HG03108 (cell line): ENCODE measurements at regions not wholly inside any gene's neighbourhood (a gene's known extent, or its start where the extent isn't known, plus 50 kb on each side); places are given as distances from the start of the nearest gene placed in this dataset.
A peak's percentile ranks its signal among the peaks of the same experiment; 100 is the strongest.
"Not testable (repeated sequence)": the region's sequence is repeated elsewhere in the genome, so short reads cannot be mapped to it uniquely, and the experiment has no call there.

Source experiments
- ATAC-seq: cut with Tn5 transposase; IDR thresholded peaks from one replicate; pipeline ENCODE4 v1.9.1; 2021; ENCODE audit warnings: moderate library complexity; ENCODE audit not compliant: unreplicated experiment

DNA sequence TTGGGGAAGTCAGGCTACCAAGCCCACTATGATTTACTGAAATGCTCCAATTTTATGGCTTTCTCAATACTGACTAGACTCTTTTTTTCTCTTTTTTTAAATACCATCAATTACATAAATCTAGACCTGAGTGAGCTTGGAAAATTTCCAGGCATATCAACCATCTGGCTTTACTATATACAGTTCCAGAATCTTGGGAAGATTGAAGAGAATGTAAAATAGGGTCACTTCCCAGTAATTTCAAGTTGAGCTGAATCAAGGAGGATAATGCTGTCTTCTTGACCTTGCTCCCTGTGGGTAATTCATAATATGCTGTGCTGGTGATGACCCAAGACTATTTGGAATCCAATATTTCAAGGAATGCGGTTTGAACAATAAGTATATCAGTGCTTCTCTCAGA is 108.1 kb downstream of the MAP3K21 start:
- ATAC-seq, result no peak

DNA sequence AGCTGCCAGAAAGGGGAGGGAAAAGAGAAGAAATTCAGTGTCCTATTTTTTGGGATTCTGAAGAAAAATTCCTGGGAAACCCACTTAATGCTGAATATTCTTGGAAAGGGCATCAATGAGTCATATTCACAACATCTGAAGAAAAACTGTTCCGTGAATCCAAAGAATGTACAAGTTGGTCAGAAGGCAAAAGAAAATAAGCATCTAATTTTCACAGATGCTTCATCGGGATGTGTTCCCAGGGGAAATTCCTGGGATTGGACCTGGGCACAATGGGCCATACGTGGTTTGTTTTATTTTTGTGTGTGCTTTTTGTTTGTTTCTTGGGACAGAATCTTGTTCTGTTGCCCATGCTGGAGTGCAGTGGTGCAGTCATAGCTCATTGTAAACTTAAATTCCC is 112.2 kb downstream of the MAP3K21 start:
- no peak for ATAC-seq

DNA sequence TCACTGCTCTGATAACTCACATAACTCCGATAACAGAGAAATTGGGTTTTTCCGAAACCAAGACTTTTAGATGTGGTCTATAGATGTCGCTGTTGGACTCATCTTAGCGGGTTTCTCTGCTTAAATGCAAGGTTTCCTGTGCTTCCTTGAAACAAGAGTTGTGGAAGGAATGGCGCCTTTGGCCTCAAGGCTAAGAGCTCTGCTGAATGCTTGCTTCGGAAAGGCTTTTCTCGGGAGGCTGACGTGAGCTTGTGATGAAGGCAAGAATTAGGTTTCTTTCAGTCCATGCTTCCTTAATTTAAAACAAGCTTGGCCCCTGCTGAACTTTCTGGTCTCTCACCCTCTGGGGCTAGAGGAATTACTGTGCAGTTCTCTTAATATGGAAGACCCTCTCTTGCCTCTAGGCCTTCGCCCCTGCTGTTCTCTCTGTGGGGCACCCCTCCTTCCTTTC is 113.5 kb downstream of the MAP3K21 start:
- ATAC-seq, result no peak

DNA sequence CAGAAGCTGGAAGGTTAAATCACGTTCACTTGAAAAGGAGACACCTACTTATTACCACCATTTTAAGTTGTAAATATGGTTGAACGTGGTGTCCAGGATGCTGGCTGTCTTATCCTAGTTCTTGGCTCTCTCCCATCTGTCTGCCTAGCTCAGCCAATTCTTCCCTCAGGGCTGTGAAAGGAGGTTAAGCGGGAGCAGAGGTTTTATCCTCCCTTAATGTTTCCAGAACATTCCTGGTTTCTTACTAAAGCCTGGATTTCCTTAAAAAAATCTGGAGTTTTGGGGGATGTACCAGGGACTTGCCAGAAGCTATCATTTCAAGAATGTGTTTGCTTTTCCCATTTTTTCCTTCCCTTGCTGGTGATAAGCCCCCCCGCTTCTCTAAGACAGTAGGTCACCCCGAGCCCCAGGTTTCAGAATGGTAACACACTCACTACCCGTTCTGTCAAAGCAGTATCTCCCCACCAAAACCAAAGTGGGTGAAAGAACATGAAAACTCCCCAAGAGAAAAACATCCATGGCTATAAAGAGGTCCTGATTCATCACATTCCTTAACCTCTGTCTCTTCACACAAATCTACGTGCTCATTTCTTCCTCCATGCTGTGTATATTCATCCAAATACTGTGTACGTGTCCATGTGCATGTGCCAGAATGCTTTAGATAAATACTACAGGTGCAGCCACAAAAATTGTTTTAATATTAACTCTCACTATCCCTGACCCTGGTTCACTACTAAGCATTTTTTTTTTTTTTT is 114.7 kb downstream of the MAP3K21 start:
- ATAC-seq, result no peak

DNA sequence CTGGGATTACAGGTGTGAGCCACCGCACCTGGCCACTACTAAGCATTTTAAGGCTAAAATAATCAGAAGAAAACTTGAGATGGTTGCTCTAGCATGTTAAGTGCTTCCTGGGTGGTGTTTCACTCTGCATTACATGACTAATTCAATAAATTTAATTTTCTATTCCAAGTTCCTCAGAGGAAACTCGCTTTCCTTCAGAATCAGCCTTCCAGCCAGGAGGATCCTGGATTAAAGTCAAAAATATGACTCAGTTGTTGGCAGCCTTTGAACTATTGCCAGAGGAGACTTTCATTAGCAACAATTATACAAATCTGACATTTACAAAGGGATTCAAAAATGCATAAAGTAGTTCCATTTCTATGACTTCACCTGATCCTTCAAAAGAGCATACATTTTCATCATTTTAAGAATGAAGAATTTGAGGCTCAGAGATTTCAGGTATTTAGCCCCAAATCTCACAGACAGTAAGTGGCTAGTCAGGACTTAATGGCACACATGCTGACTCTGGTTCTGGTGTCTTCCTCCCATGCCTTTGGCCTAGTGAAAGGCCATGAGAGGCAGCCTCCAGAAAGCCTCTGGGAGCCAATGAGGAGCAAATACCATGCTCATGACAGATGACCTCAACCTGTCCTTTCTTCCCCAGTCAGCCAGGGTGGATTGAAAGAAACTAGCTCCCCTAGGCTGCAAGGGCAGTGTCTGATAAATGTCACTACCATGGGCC is 115.7 kb downstream of the MAP3K21 start:
- no peak for ATAC-seq

DNA sequence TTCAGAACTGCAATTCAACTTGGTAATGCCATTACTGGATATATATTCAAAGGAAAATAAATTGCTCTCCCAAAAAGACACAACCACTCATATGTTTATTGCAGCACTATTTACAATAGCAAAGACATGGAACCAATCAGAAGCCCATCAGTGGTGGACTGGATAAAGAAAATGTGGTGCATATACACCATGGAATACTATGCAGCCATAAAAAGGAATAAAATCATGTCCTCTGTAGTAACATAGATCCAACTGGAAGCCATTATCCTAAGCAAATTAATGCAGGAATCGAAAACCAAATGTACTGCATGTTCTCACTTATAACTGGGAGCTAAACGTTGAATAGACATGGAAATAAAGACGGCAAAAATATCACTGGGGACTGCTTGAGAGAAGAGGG is 117.0 kb downstream of the MAP3K21 start:
- no peak for ATAC-seq

DNA sequence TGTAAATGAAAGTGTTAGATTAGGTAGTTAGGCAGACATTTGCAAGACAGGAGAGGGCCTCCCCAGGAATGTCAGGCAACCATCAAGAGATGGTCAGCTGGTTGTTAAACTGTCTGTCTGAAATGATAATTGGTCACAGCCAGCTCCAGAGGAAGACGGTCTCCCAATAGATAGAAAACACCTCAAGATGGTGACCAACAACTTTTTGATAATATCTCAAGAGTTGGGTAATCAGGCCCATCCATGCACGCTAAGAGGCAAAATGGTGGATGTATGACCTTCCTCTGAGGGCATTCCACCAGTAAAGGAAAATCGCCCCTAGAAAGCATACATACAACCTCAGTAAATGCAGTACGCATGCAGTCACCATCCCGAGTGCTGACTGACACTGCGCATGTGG is 118.2 kb downstream of the MAP3K21 start:
- ATAC-seq, result no peak

DNA sequence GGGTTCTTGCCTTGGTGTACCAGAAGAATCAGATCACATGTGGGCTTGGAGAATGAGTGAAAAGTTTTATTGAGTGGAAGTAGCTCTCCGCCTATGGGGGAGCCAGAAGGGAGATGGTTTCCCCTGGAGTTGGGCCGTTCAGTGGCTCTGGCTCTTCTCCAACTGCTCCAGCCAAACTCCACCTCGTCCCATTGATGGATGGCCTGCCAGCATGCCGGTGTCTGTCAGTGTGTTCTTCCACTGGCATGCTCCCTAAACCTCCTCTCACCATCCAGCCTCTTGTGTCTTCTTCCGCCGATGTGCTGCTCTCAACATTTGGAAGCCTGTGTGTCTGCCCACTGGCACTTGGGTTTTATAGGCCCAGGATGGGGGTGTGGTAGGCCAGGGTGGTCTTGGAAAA is 119.4 kb downstream of the MAP3K21 start:
- ATAC-seq, result no peak

DNA sequence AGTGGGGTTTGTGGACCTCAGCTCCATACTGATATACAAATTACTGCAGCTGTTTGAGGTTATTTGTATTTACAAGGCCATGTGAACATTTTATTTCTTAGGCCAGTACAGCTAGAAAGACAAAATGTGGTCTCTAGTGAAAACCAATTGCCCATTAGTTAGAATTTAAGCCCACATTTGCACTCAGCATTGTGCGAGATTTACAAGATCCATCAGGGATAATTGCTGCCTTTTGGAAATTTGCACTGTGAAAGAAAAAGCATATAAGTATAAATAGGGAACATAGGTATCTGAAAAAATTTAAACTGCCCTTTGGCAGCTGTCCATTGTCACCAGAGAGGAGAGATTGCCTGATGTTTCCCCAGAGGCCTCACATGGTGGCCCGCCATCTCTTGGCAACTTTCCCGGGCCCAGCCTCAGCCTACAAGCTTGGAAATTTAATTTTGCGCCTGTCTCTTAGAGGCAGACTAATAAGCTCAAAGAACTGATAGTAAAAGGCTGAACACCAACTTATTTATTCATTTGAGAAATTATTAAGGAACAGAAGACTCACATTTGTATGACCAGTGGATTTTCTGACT is 120.7 kb downstream of the MAP3K21 start:
- no peak for ATAC-seq

DNA sequence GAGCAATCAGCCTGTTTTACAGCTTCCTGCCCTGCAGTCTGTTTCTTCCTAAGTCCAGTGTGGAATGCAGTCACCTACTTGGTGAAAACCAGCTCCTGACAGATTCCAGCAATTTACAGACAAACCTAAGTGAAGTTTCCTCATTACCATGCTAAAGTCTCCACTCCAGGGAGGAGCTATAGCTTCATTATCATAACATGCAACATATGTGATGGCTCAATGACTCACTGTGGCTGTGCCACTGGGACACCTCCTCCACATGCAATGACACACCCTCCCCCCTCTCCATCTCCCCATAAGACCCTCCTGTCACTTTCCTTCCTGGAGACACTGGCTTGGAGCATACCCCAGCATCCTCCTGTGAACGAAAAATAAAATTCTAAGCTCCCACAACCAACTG is 125.2 kb downstream of the MAP3K21 start:
- no peak for ATAC-seq

DNA sequence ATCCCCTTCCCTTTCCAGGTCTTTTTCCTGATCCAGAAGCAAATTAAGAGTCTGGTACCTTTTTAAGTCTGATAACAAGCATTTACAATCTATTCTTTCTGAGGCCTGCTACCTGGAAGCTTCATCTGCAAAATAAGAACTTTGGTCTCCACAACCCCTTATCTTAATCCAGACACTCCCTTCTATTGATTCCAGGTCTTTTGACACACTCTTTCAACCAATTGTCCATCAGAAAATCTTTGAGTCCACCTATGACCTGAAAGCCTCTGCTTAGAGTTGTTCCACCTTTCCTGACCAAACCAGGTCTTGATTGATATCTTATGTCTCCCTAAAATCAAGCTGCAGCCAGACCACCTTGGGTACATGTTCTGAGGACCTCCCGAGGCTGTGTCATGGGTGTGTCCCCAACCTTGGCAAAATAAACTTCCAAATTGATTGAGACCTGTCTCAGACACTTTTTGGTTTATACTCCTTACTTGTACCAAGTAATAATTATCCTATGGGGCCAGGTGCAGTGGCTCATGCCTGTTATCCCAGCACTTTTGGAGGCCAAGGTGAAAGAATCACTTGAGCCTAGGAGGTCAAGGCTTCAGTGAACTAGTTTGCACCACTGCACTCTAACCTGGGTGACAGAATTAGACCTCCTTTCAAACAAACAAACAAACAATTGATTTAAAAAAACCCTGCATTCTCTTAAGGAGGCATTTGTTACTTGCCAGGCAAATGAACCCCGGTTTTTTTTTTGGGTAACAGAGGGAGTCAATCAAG is 126.1 kb downstream of the MAP3K21 start:
- ATAC-seq, result no peak

DNA sequence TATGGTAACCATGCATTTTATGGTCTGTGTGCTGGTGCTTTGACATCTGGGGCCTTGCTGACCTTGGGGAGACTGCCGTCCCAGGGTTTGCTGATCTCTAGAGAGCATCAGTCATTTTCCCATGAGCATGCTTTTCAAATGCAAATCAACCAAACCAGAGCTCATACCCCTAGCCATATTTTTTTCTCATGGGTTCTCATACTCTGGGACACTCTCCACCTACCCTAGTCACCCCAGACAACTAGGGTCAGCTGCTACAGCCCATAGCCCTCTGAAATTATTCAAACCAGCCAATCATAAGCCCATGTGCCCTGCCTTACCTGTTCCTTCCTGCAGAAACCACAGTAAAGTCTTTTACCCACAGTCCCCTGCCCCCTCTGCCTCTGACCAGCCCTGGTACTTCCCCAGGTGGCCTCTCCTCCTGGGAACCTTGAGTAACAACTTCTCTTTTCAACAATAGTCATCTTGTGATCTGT is 132.0 kb downstream of the MAP3K21 start:
- ATAC-seq, result peak; percentile 75

DNA sequence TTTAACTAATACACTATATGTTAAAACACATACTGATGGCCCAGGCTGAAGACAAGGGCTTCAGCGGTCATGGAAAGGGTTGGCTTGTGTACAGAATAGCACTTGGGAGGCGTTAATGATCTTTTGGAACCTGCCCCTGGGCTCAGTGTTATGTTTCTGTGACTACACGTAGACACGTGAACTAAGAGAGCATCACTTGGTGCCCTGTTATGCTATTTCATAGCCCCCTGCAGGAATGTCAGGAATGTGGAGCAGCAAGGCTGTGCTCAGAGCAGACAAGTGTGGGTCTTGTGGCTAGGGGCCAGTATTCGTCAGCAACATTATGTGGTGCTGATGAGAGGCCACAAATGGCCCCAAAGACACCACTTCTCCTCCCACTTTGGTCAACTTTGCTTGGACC is 132.4 kb downstream of the MAP3K21 start:
- peak; percentile 8 for ATAC-seq

DNA sequence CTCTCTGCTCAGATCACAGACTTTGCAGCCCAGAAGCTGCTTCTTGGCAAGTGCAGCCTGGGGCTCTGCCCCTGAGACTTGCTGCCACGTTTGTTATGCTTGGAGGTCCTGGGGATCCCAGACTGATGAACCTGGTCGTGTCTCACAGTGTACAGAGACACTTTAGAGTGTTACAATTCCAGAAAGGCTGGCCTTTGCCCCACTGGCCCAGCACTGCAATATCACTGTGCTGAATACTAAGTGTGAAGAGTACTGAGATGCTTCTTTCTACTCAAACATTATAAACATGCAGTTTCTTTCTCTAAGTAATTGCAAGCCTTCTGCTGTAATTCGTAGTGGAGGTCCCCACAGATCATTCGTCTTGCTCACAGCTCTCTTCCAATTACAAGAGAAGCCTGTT is 133.2 kb downstream of the MAP3K21 start:
- ATAC-seq, result no peak

DNA sequence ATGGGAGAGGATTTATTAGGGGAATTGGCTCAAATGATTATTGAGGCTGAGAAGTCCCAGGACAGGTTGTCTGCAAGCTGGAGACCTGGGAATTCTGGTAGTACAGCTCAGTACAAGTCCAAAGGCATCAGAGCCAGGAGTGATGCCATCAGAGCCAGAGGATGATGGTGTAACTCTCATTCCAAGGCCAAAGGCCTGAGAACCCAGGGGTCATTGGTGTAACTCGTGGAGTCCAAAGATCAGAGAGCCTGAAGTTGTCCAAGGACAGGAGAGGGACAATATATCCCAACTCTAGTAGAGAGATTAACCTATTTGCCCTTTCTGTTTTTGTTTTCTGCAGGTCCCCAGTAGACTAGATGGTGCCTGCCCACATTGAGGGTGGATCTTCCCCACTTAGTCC is 134.3 kb downstream of the MAP3K21 start:
- ATAC-seq, result no peak

DNA sequence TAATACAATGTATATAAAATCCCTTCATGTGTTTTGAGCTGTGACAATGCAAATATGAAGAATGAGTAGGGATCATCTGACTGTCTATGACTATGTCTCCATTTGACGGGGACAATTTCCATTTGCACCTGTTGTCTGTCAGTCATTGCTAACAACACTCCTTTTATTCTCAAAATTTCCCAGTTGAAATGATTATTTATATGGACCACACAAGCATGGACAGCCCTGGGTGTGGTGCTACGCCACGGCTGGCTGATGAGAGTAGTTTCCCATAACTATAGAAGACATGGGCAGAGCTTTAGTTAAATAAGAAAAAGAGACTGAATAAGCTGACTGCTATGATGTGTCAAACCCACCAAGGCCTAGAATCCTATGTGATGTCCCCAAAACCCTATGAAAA is 135.8 kb downstream of the MAP3K21 start:
- ATAC-seq, result no peak

DNA sequence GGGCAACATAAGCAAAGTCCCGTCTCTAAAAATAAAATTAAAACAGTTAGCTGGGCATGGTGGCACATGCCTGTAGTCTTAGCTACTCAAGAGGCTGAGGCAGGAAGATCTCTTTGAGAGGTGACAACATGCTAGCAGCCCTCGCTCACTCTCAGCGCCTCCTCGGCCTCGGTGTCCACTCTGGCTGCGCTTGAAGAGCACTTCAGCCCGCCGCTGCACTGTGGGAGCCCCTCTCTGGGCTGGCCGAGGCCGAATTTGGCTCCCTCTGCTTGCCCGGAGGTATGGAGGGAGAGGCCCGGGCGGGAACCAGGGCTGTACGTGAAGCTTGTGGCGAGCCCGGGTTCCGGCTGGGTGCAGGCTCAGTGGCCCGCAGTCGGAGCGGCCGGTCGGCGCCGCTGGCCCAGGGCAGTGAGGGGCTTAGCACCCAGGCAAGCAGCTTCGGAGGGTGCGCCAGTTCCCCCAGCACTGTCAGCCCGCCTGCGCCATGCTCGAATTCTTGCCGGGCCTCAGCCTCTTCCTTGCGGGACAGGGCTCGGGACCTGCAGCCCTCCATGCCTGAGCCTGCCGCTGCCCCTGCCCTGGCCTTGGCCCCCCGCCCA is 138.3 kb downstream of the MAP3K21 start:
- no peak for ATAC-seq

DNA sequence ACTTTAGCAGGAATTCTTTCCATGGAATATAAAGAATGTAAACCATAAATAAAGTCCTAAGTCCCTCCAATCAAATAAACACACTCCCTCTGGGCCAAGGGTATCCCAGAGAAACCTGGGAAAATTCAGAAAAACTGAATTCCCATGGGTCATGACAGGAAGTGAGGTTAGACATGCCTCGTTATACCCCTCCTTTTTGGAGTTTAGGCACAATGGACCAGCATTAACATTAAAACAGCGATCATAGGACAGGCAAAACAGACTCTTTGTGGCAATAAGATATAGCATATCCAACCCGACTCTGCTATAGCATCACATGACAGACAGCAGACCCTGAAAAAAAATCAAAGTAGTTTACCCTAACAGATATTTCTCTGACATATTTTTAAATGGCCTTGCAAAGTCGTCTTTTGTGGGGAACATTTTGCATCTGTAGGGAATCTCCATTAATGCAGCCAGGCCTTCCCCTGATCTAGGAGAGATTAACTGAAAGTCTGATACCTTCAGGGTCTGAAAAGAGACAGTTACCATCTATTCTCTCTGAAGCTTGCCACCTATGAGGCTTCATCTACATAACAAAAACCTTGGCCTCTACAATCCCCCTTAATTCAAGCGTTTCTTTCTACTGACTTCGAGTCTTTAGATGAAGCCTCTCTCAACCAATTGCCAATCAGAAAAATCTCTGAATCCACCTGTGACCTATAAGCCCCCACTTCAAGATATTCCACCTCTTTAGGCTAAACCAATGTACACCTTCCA is 143.0 kb upstream of the KCNK1 start:
- no peak for ATAC-seq

DNA sequence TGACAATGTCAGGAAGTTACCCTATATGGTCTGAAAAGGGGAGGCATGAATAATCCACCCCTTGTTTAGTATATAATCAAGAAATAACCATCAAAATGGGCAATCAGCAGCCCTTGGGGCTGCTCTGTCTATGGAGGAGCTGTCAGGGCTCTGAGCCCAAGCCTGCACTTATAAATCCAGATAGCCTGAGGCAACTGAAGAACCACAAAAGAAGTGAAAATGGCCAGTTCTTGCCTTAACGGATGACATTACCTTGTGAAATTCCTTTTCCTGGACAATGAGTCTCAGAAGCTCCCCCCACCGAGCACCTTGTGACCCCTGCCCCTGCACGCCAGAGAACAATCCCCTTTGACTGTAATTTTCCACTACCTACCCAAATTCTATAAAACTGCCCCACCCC is 142.1 kb upstream of the KCNK1 start:
- ATAC-seq, result not testable (repeated sequence)

DNA sequence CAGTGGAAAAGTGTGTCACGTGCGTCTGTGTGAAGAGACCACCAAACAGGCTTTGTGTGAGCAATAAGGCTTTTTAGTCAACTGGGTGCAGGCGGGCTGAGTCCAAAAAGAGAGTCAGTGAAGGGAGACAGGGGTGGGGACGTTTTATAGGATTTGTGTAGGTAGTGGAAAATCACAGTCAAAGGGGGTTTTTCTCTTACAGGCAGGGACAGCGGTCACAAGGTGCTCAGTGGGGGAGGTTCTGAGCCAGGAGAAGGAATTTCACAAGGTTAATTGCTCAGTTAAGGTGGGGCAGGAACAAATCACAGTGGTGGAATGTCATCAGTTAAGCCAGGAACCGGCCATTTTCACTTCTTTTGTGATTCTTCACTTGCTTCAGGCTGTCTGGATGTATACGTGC is 141.1 kb upstream of the KCNK1 start:
- ATAC-seq, result not testable (repeated sequence)
